ENCODE measurements at regions not wholly inside any gene's neighbourhood (a gene's known extent, or its start where the extent isn't known, plus 50 kb on each side); places are given as distances from the start of the nearest gene placed in this dataset.
A peak's percentile ranks its signal among the peaks of the same experiment; 100 is the strongest.

DNA sequence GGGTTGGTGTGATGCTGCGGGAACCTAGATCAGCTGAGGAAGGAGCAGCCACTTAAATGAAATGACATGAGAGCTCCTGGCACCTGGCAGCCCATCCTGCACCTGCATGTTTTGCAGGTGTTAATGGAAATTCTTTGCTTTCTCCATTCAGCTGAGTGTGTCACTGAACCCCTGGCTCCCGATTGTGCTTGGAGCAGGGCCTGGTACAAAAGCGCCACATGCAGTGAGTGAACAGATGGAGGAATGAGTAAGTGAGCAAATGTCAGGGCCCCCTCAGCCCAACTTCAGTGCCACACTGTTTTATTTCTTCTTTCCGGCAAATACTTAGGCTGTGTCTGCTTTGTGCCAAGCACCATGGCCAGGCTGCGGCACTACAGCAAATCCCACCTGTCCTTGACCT lies 132.2 kb downstream of the ASB7 start:
- no peak for DNase-seq (ENCODE audit: low read depth)

GRCh38 chr15:100735129-100736053 lies 133.0 kb downstream of the ASB7 start:
- no peak for DNase-seq (ENCODE audit: low read depth)

- no peak for DNase-seq (ENCODE audit: low read depth)
These were observed 134.8 kb downstream of the ASB7 start for GRCh38 chr15:100737214-100737613.

- no peak for DNase-seq (ENCODE audit: low read depth)
These were observed 136.2 kb downstream of the ASB7 start for GRCh38 chr15:100738614-100739013.

GRCh38 chr15:100740138-100740537 lies 137.7 kb downstream of the ASB7 start:
- DNase-seq (ENCODE audit: low read depth), result no peak

DNA sequence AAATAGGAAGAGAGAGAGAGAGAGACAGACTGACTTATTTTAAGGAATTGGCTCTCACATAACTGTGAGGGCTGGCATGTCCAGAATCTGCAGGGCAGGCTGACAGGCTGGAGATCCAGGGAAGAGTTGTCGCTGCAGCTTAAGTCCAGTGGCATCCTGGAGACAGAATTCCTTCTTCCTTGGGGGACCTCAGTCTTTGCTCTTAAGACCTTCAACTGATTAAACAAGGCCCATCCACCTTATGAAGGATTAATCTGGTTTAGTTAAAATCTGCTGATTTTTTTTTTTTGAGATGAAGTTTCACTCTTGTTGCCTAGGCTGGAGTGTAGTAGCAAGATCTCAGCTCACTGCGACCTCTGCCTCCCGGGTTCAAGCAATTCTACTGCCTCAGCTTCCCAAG lies 128.0 kb upstream of the ALDH1A3 start:
- no peak for DNase-seq (ENCODE audit: low read depth)

DNA sequence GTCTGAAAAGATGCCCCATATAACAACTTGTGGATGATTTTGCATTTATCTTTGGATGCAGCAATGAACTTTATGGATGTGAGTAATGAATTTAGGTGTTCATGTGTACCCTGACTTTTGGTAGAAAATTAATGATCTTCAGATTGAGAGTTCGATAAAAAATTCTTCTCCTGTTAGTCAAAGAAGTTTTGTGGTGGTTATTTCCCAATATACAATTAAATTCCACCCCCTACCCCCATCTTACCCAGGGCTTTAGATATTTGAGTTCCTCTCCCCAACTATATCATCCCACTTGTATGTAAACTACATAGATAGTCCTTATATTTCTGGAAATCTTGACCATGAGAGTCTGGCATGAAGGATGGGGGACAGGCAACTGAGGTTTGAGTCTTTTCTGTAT lies 126.1 kb upstream of the ALDH1A3 start:
- DNase-seq (ENCODE audit: low read depth), result no peak

DNA sequence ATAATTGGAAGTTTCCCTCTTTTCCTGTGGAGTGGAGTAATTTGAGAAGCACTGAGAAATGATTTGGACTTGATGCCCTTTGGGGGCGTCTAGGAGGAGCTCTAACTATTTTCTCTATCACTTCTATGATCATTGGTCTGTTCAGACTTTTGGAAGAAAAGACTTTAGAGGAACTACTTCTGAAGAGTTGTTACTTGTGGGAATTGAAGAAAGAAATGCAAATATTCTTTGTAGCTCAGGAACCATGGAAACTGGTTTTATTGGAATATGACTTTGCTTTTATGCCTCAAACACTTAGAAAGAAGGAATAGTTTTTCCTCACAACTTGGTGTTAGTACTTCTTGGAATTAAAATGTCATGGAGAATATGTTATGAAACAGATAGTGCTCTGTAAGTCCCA lies 122.0 kb upstream of the ALDH1A3 start:
- DNase-seq (ENCODE audit: low read depth), result no peak

GRCh38 chr15:100758555-100758954 lies 121.1 kb upstream of the ALDH1A3 start:
- DNase-seq (ENCODE audit: low read depth), result no peak

- peak; percentile 92 for DNase-seq (ENCODE audit: low read depth)
These were observed 120.5 kb upstream of the ALDH1A3 start for GRCh38 chr15:100759106-100759505.

DNA sequence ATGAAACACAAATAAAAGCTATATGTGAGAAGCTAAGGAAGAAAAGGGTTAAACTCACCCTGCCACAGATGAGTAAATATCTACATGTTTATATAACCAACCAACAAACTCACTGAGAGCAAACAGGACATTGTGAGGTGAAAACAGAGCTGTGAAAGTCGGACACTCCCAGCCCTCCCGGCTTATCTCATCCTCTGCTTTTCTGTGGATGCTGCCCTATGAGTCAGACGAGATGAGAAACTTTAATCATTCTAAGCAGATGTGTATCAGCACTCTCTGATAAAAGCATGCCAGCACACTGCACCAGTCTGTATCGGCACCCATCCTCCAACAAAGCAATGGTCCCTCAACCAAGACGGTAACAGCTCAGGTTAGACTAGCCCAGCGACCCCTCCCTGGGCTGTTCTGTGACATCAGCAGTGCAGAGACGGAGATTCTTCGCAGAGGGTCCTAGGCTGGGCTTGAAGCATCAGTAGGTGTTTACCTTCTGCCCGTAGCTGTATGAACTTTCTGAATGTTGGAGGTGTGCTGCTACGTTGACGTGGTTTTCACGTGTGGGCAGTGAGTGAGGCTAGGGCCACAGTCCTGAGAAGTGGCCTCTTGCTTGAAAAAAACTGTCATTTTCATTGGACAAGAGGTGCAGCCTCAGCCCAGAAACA lies 119.8 kb upstream of the ALDH1A3 start:
- DNase-seq (ENCODE audit: low read depth), result no peak

GRCh38 chr15:100760357-100760903 lies 119.2 kb upstream of the ALDH1A3 start:
- DNase-seq (ENCODE audit: low read depth), result no peak

GRCh38 chr15:100761290-100761935 lies 118.2 kb upstream of the ALDH1A3 start:
- no peak for DNase-seq (ENCODE audit: low read depth)

- DNase-seq (ENCODE audit: low read depth), result no peak
These were observed 117.3 kb upstream of the ALDH1A3 start for GRCh38 chr15:100762289-100762688.

DNA sequence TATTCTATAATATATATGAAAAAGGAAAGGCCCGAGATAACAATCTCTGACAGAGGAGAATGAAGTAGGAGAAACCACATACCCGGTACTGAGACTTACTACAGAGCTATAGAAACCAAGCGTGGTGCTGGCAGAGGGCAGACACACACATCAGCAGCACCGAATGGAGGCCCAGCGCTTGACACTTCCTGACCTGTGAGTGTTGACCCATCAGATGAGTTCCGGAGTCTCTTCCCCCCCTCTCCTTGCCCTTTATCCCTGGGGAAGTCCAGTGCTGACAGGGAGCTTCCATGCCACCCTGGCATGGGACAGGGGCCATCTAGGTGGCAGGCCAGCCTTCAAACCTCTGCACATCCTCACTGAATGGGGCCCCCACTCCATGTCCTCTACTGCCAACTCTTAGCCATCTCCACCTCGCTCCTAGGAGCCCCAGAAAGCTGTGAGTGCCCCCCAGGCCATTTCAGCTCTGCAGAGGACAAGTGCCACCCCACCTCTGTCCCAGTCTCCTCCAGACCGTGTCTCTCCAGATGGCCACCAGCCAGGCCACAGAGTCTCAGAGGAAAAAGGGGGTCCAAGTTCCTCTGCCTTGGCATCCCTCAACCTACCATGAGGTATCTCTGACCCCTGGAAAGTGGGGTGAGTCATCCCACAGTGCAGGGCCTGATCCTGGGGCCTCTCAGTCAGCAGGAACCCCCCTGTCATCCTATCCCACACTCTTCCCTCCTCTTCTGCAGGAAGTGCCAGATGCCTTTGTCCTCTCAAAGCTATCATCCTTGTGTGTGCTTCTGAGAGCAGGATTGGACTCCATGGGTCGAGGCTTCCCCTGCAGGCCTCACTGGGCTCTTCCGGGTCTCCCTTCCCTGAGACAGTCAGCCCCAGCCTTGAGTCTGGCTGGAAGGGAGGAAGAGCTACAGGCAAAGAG lies 116.5 kb upstream of the ALDH1A3 start:
- no peak for DNase-seq (ENCODE audit: low read depth)

DNA sequence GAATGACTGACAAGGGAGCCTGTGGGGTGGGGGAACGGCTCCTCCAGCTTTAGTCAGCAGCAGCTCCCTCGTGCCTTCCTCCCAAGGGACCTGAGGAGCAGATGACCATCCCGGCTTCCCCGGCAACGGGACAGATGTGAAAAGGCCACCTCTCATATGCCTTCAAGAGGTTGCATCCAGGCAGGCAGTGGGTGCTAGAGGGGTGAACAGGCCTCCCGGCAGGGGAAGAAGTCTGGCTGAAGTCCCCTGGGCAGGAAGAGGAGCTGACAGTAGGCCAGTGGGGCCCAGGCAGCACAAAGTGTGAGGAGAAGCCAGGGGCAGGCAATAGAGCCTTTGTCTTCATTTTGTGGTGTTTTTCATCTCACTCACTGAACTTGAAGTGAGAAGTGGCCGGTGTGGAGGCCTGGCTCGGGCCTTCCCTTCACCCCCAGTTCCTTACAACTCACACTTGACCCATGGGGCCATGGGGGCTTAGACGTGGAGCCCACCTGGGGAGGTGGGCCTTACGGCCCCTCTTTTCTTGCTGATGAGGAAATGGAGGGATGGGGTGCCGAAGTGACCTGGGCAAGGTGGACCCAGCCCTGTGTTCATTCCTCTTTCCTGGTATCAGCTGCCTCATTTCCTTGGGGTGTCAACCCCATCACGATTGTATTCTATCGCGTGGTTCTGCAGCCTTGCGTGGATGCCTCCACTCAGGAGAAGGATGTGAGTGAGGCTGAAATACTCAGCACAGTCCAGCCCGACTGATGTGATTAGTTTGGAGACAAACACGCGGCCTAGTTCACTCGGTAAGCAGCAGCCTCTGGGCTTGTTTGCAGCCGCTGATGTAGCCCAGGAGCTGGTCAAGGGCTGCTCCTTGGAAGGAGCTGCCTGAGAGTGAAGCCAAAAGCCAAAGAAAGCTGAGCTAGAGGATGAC lies 115.5 kb upstream of the ALDH1A3 start:
- DNase-seq (ENCODE audit: low read depth), result no peak

DNA sequence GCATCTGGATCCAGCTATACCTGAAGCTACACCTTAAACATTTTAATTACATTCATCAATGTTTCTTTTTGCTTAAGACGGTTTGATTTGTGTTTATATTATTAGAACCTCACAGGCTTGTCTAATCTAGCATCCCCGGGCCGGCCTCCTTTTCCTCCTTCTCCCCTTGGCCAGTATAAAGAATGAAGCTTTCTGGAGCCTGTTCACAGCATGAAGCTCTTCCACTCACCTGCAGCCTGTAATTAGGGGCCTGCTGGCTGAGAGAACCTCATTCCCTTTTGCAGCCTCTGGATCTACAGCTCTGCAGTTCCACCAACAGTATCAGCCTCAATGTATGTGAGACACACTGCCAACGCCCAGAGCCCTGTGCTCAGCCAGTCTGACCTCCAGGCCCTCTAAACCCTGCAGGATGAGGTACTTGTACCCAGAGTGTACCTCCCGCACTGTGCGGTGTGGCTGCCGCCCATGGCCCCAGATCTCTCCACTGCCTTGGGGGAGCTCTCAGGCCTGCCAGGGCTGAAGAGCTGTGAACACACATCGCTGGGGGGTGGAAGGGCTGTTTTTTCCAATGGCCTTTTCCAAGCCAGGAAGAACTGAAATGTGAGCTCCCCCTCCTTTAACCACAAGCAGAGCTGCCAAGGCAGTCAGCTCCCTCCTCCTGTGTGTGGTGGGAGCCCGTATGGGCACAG lies 114.7 kb upstream of the ALDH1A3 start:
- DNase-seq (ENCODE audit: low read depth), result no peak

GRCh38 chr15:100765467-100766241 lies 114.0 kb upstream of the ALDH1A3 start:
- DNase-seq (ENCODE audit: low read depth), result no peak
